K562 (cell line): ENCODE measurements at regions not wholly inside any gene's neighbourhood (a gene's known extent, or its start where the extent isn't known, plus 50 kb on each side); places are given as distances from the start of the nearest gene placed in this dataset.

ENCODE experiments used
- CUX1 ChIP-seq: fragments of 200-800 bp; sonication (Bioruptor generic); IDR thresholded peaks from 2 replicates; pipeline ENCODE4 v1.6.1; 2016; ENCODE audit warnings: missing genetic modification characterization, missing compliant biosample characterization
- ETS1 ChIP-seq: conservative IDR thresholded peaks from 2 replicates; pipeline ENCODE4 v1.6.1; 2011; ENCODE audit warnings: low read depth, mild to moderate bottlenecking, low read length; ENCODE audit not compliant: control insufficient read depth
- GATA2 ChIP-seq: sonication (generic); formaldehyde crosslinking; IDR thresholded peaks from 2 replicates; pipeline ENCODE4 v1.4.0; 2020; ENCODE audit warnings: mild to moderate bottlenecking, missing genetic modification reagents
- HMGN3 ChIP-seq: IDR thresholded peaks from 2 replicates; pipeline ENCODE4 v1.6.1; 2011; ENCODE audit warnings: borderline replicate concordance, low read depth, mild to moderate bottlenecking, mixed read lengths, low read length; ENCODE audit not compliant: insufficient read length; ENCODE audit errors: extremely low read depth
- HNRNPH1 ChIP-seq: fragments of 200-400 bp; formaldehyde crosslinking; optimal IDR thresholded peaks from 2 replicates; pipeline ENCODE3; 2017; ENCODE audit warnings: low read depth, mild to moderate bottlenecking, low read length, moderate library complexity
- MCM2 ChIP-seq: fragments of 450-650 bp; IDR thresholded peaks from 2 replicates; pipeline ENCODE4 v1.6.1; 2017; ENCODE audit warnings: low read depth, mild to moderate bottlenecking
- NCOA1 ChIP-seq: fragments of 450-650 bp; IDR thresholded peaks from 2 replicates; pipeline ENCODE4 v1.6.1; 2016; ENCODE audit warnings: low read depth
- NFE2L1 ChIP-seq: fragments of 450-650 bp; IDR thresholded peaks from 2 replicates; pipeline ENCODE4 v1.6.1; 2016; ENCODE audit warnings: missing genetic modification characterization, low read depth, mild to moderate bottlenecking, missing compliant biosample characterization, moderate library complexity, borderline replicate concordance
- NFXL1 ChIP-seq: fragments of 450-650 bp; formaldehyde crosslinking; IDR thresholded peaks from 2 replicates; pipeline ENCODE4 v1.4.0; 2021; ENCODE audit warnings: mild to moderate bottlenecking
- PHF20 ChIP-seq: fragments of 450-650 bp; IDR thresholded peaks from 2 replicates; pipeline ENCODE4 v1.6.1; 2018; ENCODE audit not compliant: partially characterized antibody
- POU5F1 ChIP-seq: fragments of 150-350 bp; IDR thresholded peaks from 2 replicates; pipeline ENCODE4 v1.6.1; 2014; ENCODE audit warnings: borderline replicate concordance, low read length, low read depth, mild to moderate bottlenecking; ENCODE audit not compliant: partially characterized antibody
- RUNX1 ChIP-seq: sonication (generic); IDR thresholded peaks from 2 replicates; pipeline ENCODE4 v1.6.1; 2016; ENCODE audit warnings: antibody characterized with exemption, low read depth
- SPI1 ChIP-seq: IDR thresholded peaks from 2 replicates; pipeline ENCODE4 v1.6.1; 2011; ENCODE audit warnings: low read depth, low read length, control low read depth, borderline replicate concordance
- TCF7L2 ChIP-seq: fragments of 150-350 bp; IDR thresholded peaks from 2 replicates; pipeline ENCODE4 v1.6.1; 2016; ENCODE audit warnings: low read depth, mild to moderate bottlenecking, low read length, moderate library complexity
- TCFL5 ChIP-seq: fragments of 250-450 bp; sonication (Bioruptor Pico); conservative IDR thresholded peaks from 2 replicates; pipeline ENCODE4 v1.6.1; 2021; ENCODE audit warnings: mild to moderate bottlenecking, moderate library complexity, matching md5 sums
- TEAD4 ChIP-seq, 2 experiments: sonication (generic) in 1 of 2; formaldehyde crosslinking in 1 of 2; IDR thresholded peaks; 2 replicates each; pipeline versions ENCODE4 v1.6.1 to v1.8.0; 2012 to 2022; ENCODE audit warnings: borderline replicate concordance in 1 of 2, inconsistent platforms in 1 of 2, low read length in 1 of 2, mild to moderate bottlenecking in 1 of 2, missing genetic modification reagents in 1 of 2
- ZKSCAN3 ChIP-seq: fragments of 250-450 bp; sonication (Bioruptor Pico); IDR thresholded peaks from 2 replicates; pipeline ENCODE4 v1.4.0; 2020
- ZNF124 ChIP-seq: sonication (generic); formaldehyde crosslinking; IDR thresholded peaks from 2 replicates; pipeline ENCODE4 v1.8.1; 2022; ENCODE audit warnings: missing genetic modification reagents
- ZNF398 ChIP-seq: fragments of 250-450 bp; sonication (Bioruptor Pico); IDR thresholded peaks from 2 replicates; pipeline ENCODE4 v1.8.0; 2021; ENCODE audit warnings: moderate library complexity, mild to moderate bottlenecking, inconsistent platforms
- TF ChIP-seq, protein P1 (sequence below): IDR thresholded peaks from 3 replicates; pipeline ENCODE4 v1.6.1; 2011; ENCODE audit warnings: borderline replicate concordance, mild to moderate bottlenecking; ENCODE audit not compliant: insufficient read length, insufficient read depth

DNA sequence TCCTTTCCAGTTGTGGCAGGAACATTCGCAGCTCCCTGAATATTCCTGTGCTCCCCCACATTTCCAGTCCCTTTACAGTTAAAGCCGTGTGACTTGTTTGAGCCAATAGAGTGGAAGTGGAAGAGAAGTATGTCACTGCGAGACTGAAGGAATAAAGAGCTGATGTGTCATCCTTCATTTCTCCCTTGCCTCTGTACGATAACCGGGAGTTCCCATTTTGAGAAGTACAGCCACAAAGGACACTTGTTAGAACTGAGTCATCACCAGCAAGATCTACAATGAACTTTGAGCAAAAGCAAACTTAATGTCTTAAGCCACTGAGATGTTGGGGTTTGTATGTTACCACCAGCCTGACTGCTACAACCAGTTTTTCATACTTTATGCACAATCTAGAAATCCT lies 92.3 kb downstream of the SPRY1 start (continued):
- TF ChIP-seq NFXL1 (CRISPR knock-in tag): no peak
- TF ChIP-seq PHF20: no peak
- no peak for TF ChIP-seq RUNX1
- no peak for TF ChIP-seq NCOA1
- no peak for TF ChIP-seq ZKSCAN3 (CRISPR knock-in tag)
- TF ChIP-seq TCFL5: no peak
- TF ChIP-seq CUX1 (CRISPR knock-in tag): no peak
- TF ChIP-seq POU5F1: no peak
- TF ChIP-seq HMGN3: no peak
- no peak for TF ChIP-seq ZNF124
- TF ChIP-seq TCF7L2: no peak
- TF ChIP-seq NFE2L1 (tag): no peak
- no peak for TF ChIP-seq HNRNPH1
- no peak for TF ChIP-seq MCM2
- peak; percentile 40; the same call in 1 of the 2 replicates for TF ChIP-seq TEAD4 (IDR thresholded peaks at IDR 0.05; ENCODE audit: low read length)
- no peak for TF ChIP-seq TEAD4 (CRISPR knock-in tag; IDR thresholded peaks at IDR 0.05; ENCODE audit: borderline replicate concordance)
- no peak for TF ChIP-seq ZNF398
- no peak for TF ChIP-seq GATA2 (CRISPR knock-in tag)
- TF ChIP-seq, protein P1, sequence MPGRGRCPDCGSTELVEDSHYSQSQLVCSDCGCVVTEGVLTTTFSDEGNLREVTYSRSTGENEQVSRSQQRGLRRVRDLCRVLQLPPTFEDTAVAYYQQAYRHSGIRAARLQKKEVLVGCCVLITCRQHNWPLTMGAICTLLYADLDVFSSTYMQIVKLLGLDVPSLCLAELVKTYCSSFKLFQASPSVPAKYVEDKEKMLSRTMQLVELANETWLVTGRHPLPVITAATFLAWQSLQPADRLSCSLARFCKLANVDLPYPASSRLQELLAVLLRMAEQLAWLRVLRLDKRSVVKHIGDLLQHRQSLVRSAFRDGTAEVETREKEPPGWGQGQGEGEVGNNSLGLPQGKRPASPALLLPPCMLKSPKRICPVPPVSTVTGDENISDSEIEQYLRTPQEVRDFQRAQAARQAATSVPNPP: no peak
- no peak for TF ChIP-seq ETS1
- peak; percentile 71; the same call in 1 of the 2 replicates for TF ChIP-seq SPI1
